Testis (tissue), 2 donors: ENCODE measurements at regions not wholly inside any gene's neighbourhood (a gene's known extent, or its start where the extent isn't known, plus 50 kb on each side); places are given as distances from the start of the nearest gene placed in this dataset.

Source experiments
- DNase-seq: peaks from one replicate; pipeline ENCODE4 v3.0.0-alpha.2; 2019
- H3K27ac ChIP-seq, 2 donors: fragments of 200-600 bp; sonication (generic); one replicate each; pipeline ENCODE4 v1.5.1; 2019
- H3K27me3 ChIP-seq: fragments of 200-600 bp; sonication (generic); one replicate; pipeline ENCODE4 v1.5.1; 2019
- H3K36me3 ChIP-seq: fragments of 200-600 bp; sonication (generic); one replicate; pipeline ENCODE4 v1.5.1; 2017; ENCODE audit warnings: low read depth; ENCODE audit errors: missing control alignments
- H3K4me1 ChIP-seq: fragments of 200-600 bp; sonication (generic); one replicate; pipeline ENCODE4 v1.5.1; 2019
- H3K4me3 ChIP-seq, 2 donors: fragments of 200-600 bp; sonication (generic); one replicate each; pipeline ENCODE4 v1.5.1; 2017 to 2019
- H3K9me3 ChIP-seq: fragments of 200-600 bp; sonication (generic); one replicate; pipeline ENCODE4 v1.5.1; 2017
- POLR2A ChIP-seq: fragments of 450-650 bp; IDR thresholded peaks from one replicate; pipeline ENCODE4 v1.6.1; 2017; ENCODE audit warnings: antibody characterized with exemption, mild to moderate bottlenecking, moderate library complexity
- WGBS, 2 donors: methylation state at CpG; one replicate each; pipeline ENCODE4 v1.1.5; 2018; 5-methylcytosine and 5-hydroxymethylcytosine counted together
- intact Hi-C: fragments of 100-400 bp; cut with DNase I; formaldehyde crosslinking; loops from one replicate; pipeline ENCODE4 v1.15.1; 2023; ENCODE audit warnings: low total_unique reads
- TF ChIP-seq, protein P1 (sequence below), 3 experiments: fragments of 450-650 bp in 2 of 3; fragments of 200-600 bp in 1 of 3; sonication (generic) in 1 of 3; IDR thresholded peaks; one replicate each; pipeline ENCODE4 v1.5.1; 2016 to 2019; ENCODE audit warnings: antibody characterized with exemption in 3 of 3, mild to moderate bottlenecking in 2 of 3, moderate library complexity in 1 of 3

DNA sequence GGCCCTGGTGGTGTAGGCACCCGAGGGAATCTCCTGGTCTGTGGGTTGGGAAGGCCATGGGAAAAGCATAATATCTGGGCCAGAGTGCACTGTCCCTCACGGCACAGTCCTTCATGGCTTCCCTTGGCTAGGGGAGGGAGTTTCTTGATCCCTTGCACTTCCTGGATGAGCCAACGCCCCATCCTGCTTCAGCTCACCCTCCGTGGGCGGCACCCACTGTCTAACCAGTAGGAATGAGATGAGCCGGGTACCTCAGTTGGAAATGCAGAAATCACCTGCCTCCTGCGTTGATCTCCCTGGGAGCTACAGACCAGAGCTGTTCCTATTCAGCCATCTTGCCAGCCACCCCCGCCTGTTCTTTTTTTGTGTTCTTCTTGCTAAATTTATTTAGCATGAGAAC lies 134.4 kb downstream of the LEPR start:
- Histone ChIP-seq H3K4me1 (no peaks in the 10 kb centered on the region), H3K27ac (no peak overlapping the region), H3K9me3 (no peaks in the 10 kb centered on the region), H3K36me3 (no peaks in the 10 kb centered on the region), H3K4me3 (no peak overlapping the region), H3K27me3 (no peaks in the 10 kb centered on the region)
- 87 to 88% methylated on average over 8 of the region's 8 CpGs for WGBS, 2 donors
- no peak for DNase-seq
- intact Hi-C loops: no loop called here
- TF ChIP-seq, protein P1, sequence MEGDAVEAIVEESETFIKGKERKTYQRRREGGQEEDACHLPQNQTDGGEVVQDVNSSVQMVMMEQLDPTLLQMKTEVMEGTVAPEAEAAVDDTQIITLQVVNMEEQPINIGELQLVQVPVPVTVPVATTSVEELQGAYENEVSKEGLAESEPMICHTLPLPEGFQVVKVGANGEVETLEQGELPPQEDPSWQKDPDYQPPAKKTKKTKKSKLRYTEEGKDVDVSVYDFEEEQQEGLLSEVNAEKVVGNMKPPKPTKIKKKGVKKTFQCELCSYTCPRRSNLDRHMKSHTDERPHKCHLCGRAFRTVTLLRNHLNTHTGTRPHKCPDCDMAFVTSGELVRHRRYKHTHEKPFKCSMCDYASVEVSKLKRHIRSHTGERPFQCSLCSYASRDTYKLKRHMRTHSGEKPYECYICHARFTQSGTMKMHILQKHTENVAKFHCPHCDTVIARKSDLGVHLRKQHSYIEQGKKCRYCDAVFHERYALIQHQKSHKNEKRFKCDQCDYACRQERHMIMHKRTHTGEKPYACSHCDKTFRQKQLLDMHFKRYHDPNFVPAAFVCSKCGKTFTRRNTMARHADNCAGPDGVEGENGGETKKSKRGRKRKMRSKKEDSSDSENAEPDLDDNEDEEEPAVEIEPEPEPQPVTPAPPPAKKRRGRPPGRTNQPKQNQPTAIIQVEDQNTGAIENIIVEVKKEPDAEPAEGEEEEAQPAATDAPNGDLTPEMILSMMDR (IDR thresholded peaks at IDR 0.05): no peak
- TF ChIP-seq POLR2A: no peak

DNA sequence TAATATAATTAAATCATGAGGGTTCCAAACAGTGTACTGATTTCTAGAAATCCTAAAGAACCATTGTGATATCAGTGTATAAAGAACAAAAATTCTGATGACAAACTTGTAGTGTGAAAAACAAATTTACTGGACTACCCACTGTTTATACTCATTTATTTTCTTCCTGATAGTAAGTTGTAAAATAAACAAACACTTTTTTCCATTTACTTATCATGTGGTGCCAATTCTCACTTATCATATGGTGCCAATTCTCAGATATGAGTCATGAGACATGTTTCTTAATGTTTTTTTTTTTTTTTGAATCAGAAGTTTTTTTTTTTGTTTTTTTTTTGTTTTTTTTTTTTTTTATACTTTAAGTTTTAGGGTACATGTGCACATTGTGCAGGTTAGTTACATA lies 137.7 kb downstream of the LEPR start:
- Histone ChIP-seq H3K27me3 (no peaks in the 10 kb centered on the region), H3K36me3 (no peaks in the 10 kb centered on the region), H3K9me3 (no peaks in the 10 kb centered on the region), H3K4me1 (no peaks in the 10 kb centered on the region), H3K4me3 (no peak overlapping the region), H3K27ac (no peak overlapping the region)
- intact Hi-C loops: no loop called here
- no peak for TF ChIP-seq POLR2A
- TF ChIP-seq, protein P1 (IDR thresholded peaks at IDR 0.05): no peak
- DNase-seq: no peak

DNA sequence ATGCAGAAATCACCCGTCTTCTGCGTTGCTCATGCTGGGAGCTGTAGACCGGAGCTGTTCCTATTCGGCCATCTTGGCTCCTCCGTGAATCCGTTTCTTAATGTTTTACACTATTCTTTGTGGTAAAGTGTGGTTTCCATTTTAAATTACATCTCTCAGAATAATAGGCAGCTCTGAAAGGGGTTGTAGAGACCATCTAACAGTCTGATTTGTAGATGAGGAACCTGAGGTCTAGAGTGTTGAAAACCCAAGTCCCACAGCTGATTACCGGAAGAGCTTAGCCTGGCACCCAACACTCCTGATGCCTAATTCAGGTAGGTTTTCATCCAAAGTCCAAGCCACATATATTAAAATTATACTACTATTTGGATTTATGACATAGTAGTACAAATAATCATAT lies 144.0 kb downstream of the LEPR start:
- intact Hi-C loops: no loop called here
- Histone ChIP-seq H3K9me3 (no peaks in the 10 kb centered on the region), H3K27ac (no peak overlapping the region), H3K36me3 (no peaks in the 10 kb centered on the region), H3K4me1 (no peaks in the 10 kb centered on the region), H3K27me3 (no peaks in the 10 kb centered on the region), H3K4me3 (no peak overlapping the region)
- TF ChIP-seq, protein P1 (IDR thresholded peaks at IDR 0.05): no peak
- no peak for TF ChIP-seq POLR2A
- 54 to 86% methylated on average over 1 to 6 of the region's 7 CpGs for WGBS, 2 donors
- no peak for DNase-seq

DNA sequence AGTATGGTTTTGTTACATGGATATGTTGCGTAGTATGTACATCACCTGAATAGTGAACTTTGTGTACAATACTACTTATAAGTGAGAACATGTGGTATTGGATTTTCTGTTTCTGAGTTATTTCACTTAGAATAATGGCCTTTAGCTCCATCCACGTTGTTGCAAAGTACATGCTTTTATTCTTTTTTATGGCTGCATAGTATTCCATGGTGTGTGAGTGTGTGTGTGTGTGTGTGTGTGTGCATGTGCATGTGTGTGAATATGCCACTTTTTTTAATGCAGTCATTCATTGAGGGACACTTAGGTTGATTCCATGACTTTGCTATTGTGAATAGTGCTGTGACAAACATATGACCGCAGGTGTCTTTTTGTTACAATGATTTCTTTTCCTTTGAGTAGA lies 147.8 kb downstream of the LEPR start:
- intact Hi-C loops: no loop called here
- 67 to 73% methylated on average over 3 of the region's 3 CpGs for WGBS, 2 donors

More for the DNA sequence above, 147.8 kb downstream of the LEPR start:
- no peak for TF ChIP-seq POLR2A
- TF ChIP-seq, protein P1 (IDR thresholded peaks at IDR 0.05): no peak
- DNase-seq: no peak
- Histone ChIP-seq H3K4me3 (no peak overlapping the region), H3K4me1 (no peaks in the 10 kb centered on the region), H3K27me3 (no peaks in the 10 kb centered on the region), H3K36me3 (no peaks in the 10 kb centered on the region), H3K9me3 (no peaks in the 10 kb centered on the region), H3K27ac (no peak overlapping the region)
